Panc1 (cell line): ENCODE measurements at regions not wholly inside any gene's neighbourhood (a gene's known extent, or its start where the extent isn't known, plus 50 kb on each side); places are given as distances from the start of the nearest gene placed in this dataset.

Experiments
- ATAC-seq: fragments of 200-7000 bp; cut with Tn5 transposase; 2 replicates; pipeline ENCODE4 v1.9.1; 2020; ENCODE audit warnings: mild to moderate bottlenecking, moderate library complexity
- BruUV-seq: library from RNA; stranded (reverse); fragments of 400-500 nt; replicated peaks from 2 replicates; lab custom pipeline; 2021; lab: Mats Ljungman, UMichigan
- CTCF ChIA-PET: fragments of 300-600 bp; sonication (Branson Sonifier 250); formaldehyde crosslinking; loops from one replicate; lab custom pipeline; 2022; ENCODE audit warnings: antibody characterized with exemption; lab: Charles Lee
- POLR2A ChIA-PET: fragments of 300-600 bp; sonication (Branson Sonifier 250); formaldehyde crosslinking; loops from one replicate; lab custom pipeline; 2022; ENCODE audit warnings: antibody characterized with exemption; lab: Charles Lee
- DNase-seq: peaks from one replicate; pipeline ENCODE4 v3.0.0-alpha.2; 2010; ENCODE audit warnings: low read depth, low spot score
- H3K27ac ChIP-seq: 2 replicates; pipeline ENCODE4 v1.5.1; 2011; ENCODE audit warnings: mild to moderate bottlenecking, low read length, inconsistent platforms
- H3K27me3 ChIP-seq: fragments of 200-500 bp; sonication (Bioruptor generic); 2 replicates; pipeline ENCODE4 v1.6.0; 2014; ENCODE audit warnings: low read length, inconsistent platforms; ENCODE audit not compliant: control insufficient read depth, insufficient read depth
- H3K36me3 ChIP-seq: fragments of 200-500 bp; sonication (Bioruptor generic); 2 replicates; pipeline ENCODE4 v1.5.1; 2014; ENCODE audit warnings: inconsistent platforms, mild to moderate bottlenecking, low read length, moderate library complexity; ENCODE audit not compliant: control insufficient read depth, insufficient read depth
- H3K4me1 ChIP-seq: 2 replicates; pipeline ENCODE4 v1.5.1; 2011; ENCODE audit warnings: inconsistent platforms, mild to moderate bottlenecking, low read length, moderate library complexity; ENCODE audit not compliant: control insufficient read depth, insufficient read depth
- H3K4me3 ChIP-seq, 2 experiments: 2 replicates each; pipeline ENCODE4 v1.5.1; 2011 to 2012; ENCODE audit warnings: low read depth in 2 of 2, low read length in 2 of 2, mild to moderate bottlenecking in 2 of 2, inconsistent platforms in 1 of 2, moderate library complexity in 1 of 2
- H3K9me3 ChIP-seq: fragments of 200-500 bp; sonication (Bioruptor generic); 2 replicates; pipeline ENCODE4 v1.5.1; 2014; ENCODE audit warnings: low read depth, mild to moderate bottlenecking, inconsistent platforms, low read length, moderate library complexity; ENCODE audit not compliant: control insufficient read depth, insufficient read depth
- POLR2AphosphoS5 ChIP-seq: IDR thresholded peaks from 2 replicates; pipeline ENCODE4 v1.6.1; 2012; ENCODE audit warnings: mild to moderate bottlenecking, low read depth, low read length, moderate library complexity
- SIN3A ChIP-seq: IDR thresholded peaks from 2 replicates; pipeline ENCODE4 v1.6.1; 2012; ENCODE audit warnings: low read depth, mild to moderate bottlenecking, low read length, moderate library complexity, borderline replicate concordance; ENCODE audit not compliant: insufficient read depth
- TCF7L2 ChIP-seq: IDR thresholded peaks from 2 replicates; pipeline ENCODE4 v1.6.1; 2011; ENCODE audit warnings: mild to moderate bottlenecking, low read depth, low read length, inconsistent platforms
- in situ Hi-C: cut with HindIII; loops from 2 replicates; pipeline ENCODE4 v1.10.0; 2016; ENCODE audit warnings: low sequenced_read_pairs, low pct_unique_long_range_greater_than_20kb
- intact Hi-C: fragments of 100-400 bp; cut with micrococcal nuclease; formaldehyde crosslinking; loops from one replicate; pipeline ENCODE4 v1.10.0; 2022; ENCODE audit not compliant: unreplicated experiment
- TF ChIP-seq, protein P1 (sequence below), 2 experiments: IDR thresholded peaks; 2 replicates each; pipeline ENCODE4 v1.6.1; 2011 to 2012; ENCODE audit warnings: low read depth in 2 of 2, control low read depth in 1 of 2, low read length in 1 of 2, mild to moderate bottlenecking in 1 of 2, moderate library complexity in 1 of 2; ENCODE audit not compliant: insufficient read depth in 1 of 2
- TF ChIP-seq, protein P2 (sequence below): fragments of 450-650 bp; IDR thresholded peaks from 2 replicates; pipeline ENCODE4 v1.5.1; 2017; ENCODE audit warnings: mild to moderate bottlenecking

DNA sequence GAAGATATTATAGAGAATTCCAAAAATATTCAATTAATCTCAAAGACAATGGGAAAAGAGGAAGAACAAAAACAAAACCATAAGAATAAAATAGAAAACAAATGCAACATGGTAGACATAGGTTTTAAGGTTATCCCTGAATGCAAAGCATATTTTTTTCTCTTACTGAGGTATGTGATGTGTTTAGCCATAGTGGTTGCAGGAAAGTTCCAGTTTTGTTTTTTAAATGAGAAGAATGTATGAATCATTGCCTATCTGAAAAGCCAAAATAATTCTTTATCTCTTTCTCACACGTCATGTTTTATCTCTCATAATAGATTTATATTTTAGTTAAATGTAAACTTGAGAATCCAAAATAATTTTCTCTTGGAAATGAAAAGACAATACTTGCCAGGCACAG lies 2591.7 kb upstream of the PCDH20 start:
- BruUV-seq, result no TSS peak
- H3K4me3 ChIP-seq, result no peak overlapping the region
- in situ Hi-C loops (no loop called here), intact Hi-C loops (no loop called here)
- CTCF ChIA-PET, result no interaction called here
- ATAC-seq (no peak), DNase-seq (no peak)
- H3K36me3 ChIP-seq, result no peaks in the 10 kb centered on the region
- no peaks in the 10 kb centered on the region for H3K27me3 ChIP-seq
- TF ChIP-seq POLR2AphosphoS5, result no peak
- no peak for TF ChIP-seq SIN3A
- TF ChIP-seq, protein P1, sequence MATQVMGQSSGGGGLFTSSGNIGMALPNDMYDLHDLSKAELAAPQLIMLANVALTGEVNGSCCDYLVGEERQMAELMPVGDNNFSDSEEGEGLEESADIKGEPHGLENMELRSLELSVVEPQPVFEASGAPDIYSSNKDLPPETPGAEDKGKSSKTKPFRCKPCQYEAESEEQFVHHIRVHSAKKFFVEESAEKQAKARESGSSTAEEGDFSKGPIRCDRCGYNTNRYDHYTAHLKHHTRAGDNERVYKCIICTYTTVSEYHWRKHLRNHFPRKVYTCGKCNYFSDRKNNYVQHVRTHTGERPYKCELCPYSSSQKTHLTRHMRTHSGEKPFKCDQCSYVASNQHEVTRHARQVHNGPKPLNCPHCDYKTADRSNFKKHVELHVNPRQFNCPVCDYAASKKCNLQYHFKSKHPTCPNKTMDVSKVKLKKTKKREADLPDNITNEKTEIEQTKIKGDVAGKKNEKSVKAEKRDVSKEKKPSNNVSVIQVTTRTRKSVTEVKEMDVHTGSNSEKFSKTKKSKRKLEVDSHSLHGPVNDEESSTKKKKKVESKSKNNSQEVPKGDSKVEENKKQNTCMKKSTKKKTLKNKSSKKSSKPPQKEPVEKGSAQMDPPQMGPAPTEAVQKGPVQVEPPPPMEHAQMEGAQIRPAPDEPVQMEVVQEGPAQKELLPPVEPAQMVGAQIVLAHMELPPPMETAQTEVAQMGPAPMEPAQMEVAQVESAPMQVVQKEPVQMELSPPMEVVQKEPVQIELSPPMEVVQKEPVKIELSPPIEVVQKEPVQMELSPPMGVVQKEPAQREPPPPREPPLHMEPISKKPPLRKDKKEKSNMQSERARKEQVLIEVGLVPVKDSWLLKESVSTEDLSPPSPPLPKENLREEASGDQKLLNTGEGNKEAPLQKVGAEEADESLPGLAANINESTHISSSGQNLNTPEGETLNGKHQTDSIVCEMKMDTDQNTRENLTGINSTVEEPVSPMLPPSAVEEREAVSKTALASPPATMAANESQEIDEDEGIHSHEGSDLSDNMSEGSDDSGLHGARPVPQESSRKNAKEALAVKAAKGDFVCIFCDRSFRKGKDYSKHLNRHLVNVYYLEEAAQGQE (IDR thresholded peaks at IDR 0.05; ENCODE audit: insufficient read depth in 1 of 2, low read depth in 2 of 2, low read length in 1 of 2), result no peak
- no peak for TF ChIP-seq TCF7L2
- TF ChIP-seq, protein P2, sequence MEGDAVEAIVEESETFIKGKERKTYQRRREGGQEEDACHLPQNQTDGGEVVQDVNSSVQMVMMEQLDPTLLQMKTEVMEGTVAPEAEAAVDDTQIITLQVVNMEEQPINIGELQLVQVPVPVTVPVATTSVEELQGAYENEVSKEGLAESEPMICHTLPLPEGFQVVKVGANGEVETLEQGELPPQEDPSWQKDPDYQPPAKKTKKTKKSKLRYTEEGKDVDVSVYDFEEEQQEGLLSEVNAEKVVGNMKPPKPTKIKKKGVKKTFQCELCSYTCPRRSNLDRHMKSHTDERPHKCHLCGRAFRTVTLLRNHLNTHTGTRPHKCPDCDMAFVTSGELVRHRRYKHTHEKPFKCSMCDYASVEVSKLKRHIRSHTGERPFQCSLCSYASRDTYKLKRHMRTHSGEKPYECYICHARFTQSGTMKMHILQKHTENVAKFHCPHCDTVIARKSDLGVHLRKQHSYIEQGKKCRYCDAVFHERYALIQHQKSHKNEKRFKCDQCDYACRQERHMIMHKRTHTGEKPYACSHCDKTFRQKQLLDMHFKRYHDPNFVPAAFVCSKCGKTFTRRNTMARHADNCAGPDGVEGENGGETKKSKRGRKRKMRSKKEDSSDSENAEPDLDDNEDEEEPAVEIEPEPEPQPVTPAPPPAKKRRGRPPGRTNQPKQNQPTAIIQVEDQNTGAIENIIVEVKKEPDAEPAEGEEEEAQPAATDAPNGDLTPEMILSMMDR, result no peak
- no peaks in the 10 kb centered on the region for H3K4me1 ChIP-seq
- no peak overlapping the region for H3K27ac ChIP-seq
- POLR2A ChIA-PET, result no interaction called here
- H3K9me3 ChIP-seq, result no peaks in the 10 kb centered on the region

DNA sequence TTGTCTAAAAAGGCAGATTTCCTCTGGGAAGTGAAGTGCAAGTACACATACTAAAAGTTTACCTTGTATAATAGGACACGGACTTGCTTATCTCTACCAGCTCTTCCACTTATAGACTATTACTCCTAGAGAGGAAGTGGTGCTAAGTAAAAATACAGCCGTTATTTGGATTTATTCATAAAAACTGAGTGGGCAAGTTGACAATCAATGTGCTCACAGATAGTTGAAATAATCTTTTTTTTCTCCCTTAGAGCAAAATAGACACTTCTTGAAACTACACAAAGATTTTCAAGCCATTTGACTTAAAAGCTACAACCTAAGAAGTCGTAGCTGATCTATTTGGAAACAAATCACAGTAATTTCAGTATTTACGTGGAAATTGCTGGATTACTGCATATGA lies 2584.7 kb upstream of the PCDH20 start:
- no TSS peak for BruUV-seq
- DNase-seq (no peak), ATAC-seq (no peak)
- H3K4me3 ChIP-seq, result no peak overlapping the region
- intact Hi-C loops (no loop called here), in situ Hi-C loops (no loop called here)
- no peaks in the 10 kb centered on the region for H3K36me3 ChIP-seq
- no peak overlapping the region for H3K27ac ChIP-seq
- TF ChIP-seq, protein P1 (IDR thresholded peaks at IDR 0.05; ENCODE audit: insufficient read depth in 1 of 2, low read depth in 2 of 2, low read length in 1 of 2), result no peak
- TF ChIP-seq, protein P2, result no peak
- TF ChIP-seq SIN3A (no peak), POLR2AphosphoS5 (no peak), TCF7L2 (no peak)
- POLR2A ChIA-PET, result no interaction called here
- CTCF ChIA-PET, result no interaction called here
- H3K9me3 ChIP-seq, result no peaks in the 10 kb centered on the region
- no peaks in the 10 kb centered on the region for H3K27me3 ChIP-seq
- no peaks in the 10 kb centered on the region for H3K4me1 ChIP-seq
